OCI-LY1 (cell line): ENCODE measurements at regions not wholly inside any gene's neighbourhood (a gene's known extent, or its start where the extent isn't known, plus 50 kb on each side); places are given as distances from the start of the nearest gene placed in this dataset.
"Not testable (repeated sequence)": the region's sequence is repeated elsewhere in the genome, so short reads cannot be mapped to it uniquely, and the experiment has no call there.

Experiments
- EZH2 ChIP-seq: fragments of 200-600 bp; sonication (generic), shearing (Covaris generic); IDR thresholded peaks from 2 replicates; pipeline ENCODE4 v1.8.0; 2017; ENCODE audit warnings: borderline replicate concordance, mixed run types, mild to moderate bottlenecking, antibody characterized with exemption, low read length, moderate library complexity, mixed read lengths
- TF ChIP-seq, protein P1 (sequence below): fragments of 200-600 bp; sonication (generic), shearing (Covaris generic); IDR thresholded peaks from 2 replicates; pipeline ENCODE4 v1.5.1; 2017; ENCODE audit warnings: mild to moderate bottlenecking, antibody characterized with exemption, low read length, moderate library complexity, mixed read lengths

DNA sequence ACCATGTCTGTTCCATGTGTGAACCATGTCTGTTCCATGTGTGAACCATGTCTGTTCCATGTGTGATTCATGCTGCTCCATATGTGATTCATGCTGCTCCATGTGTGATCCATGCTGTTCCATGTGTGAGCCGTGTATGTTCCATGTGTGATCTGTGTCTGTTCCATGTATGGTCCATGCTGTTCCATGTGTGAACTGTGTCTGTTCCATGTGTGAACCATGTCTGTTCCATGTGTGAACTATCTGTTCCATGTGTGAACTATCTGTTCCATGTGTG is 74.7 kb upstream of the METTL9 start:
- TF ChIP-seq, protein P1, sequence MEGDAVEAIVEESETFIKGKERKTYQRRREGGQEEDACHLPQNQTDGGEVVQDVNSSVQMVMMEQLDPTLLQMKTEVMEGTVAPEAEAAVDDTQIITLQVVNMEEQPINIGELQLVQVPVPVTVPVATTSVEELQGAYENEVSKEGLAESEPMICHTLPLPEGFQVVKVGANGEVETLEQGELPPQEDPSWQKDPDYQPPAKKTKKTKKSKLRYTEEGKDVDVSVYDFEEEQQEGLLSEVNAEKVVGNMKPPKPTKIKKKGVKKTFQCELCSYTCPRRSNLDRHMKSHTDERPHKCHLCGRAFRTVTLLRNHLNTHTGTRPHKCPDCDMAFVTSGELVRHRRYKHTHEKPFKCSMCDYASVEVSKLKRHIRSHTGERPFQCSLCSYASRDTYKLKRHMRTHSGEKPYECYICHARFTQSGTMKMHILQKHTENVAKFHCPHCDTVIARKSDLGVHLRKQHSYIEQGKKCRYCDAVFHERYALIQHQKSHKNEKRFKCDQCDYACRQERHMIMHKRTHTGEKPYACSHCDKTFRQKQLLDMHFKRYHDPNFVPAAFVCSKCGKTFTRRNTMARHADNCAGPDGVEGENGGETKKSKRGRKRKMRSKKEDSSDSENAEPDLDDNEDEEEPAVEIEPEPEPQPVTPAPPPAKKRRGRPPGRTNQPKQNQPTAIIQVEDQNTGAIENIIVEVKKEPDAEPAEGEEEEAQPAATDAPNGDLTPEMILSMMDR: not testable (repeated sequence)
- not testable (repeated sequence) for TF ChIP-seq EZH2
